NCI-H748 (cell line): ENCODE measurements at regions not wholly inside any gene's neighbourhood (a gene's known extent, or its start where the extent isn't known, plus 50 kb on each side); places are given as distances from the start of the nearest gene placed in this dataset.
"Not testable (repeated sequence)": the region's sequence is repeated elsewhere in the genome, so short reads cannot be mapped to it uniquely, and the experiment has no call there.

Experiments used
- DNase-seq: peaks from one replicate; lab custom pipeline; 2025; ENCODE audit not compliant: unreplicated experiment; lab: John Stamatoyannopoulos, UW

DNA sequence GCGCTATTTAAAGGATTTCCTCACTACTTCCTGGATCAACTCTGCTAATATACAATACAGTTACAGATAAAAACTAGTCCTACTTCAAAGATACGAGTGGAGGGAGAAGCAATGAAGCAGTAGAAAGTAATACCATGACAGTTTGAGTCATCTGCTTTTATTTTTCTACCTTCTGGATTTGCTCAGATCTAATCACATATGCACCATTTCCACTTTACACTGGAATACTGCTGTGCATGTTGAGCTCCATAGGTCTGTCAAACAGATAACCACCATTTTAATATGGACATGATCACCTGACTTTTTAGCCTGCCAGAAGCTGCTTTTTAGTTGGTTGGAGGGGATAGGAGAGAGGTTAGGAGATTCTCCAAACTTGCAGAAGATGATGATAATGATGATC lies 92.5 kb downstream of the MMUT start:
- DNase-seq = no peak

DNA sequence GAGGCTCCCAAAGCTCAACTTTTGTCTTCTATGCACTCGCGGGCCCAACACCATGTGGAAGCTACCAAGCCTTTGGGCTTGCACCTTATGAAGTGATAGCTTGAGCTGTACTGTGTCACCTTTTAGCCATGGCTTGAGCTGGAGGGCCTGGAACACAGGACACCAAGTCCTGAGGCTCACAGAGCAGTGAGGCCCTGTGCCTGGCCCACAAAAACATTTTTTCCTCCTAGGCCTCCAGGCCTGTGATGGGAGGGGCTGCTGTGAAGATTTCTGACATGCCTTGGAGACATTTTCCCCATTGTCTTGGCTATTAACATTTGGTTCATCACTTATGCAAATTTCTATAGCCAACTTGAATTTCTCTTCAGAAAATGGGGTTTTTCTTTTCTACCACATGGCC lies 96.5 kb downstream of the MMUT start:
- DNase-seq = no peak

DNA sequence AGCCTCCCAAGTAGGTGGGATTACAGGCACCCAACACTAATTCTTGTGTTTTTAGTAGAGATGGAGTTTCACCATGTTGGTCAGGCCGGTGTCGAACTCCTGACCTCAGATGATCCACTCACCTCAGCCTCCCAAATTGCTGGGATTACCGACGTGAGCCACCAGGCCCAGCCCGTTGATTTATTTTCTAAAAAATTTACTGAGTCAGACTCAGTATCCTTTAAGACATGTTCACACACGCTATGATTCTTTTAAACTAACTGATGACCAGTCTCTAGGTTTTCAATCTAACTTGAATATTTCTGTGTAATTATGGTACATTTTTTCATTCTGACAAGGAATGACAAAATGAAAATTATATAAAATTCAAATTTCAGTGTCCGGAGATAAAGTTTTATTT lies 114.5 kb downstream of the MMUT start:
- DNase-seq = no peak

DNA sequence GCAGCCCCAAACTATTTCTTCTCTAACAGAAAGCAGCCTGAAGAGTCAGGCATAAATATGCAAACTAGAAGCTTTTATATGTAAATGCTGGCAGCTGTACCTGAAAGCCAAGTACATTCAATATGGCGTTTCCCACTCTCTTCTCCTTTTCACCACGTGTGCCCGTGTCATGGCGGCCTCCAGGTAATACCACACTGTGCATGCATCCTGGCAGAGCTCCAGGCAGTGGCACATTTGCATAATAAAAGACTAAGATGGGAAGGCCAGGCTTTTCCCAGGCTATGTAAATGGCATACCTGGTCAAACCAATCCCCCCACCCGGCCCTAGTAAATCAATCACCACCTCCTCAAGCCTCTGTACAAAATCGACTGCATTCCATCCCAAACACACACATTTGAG lies 120.6 kb downstream of the MMUT start:
- peak; percentile 63 for DNase-seq

DNA sequence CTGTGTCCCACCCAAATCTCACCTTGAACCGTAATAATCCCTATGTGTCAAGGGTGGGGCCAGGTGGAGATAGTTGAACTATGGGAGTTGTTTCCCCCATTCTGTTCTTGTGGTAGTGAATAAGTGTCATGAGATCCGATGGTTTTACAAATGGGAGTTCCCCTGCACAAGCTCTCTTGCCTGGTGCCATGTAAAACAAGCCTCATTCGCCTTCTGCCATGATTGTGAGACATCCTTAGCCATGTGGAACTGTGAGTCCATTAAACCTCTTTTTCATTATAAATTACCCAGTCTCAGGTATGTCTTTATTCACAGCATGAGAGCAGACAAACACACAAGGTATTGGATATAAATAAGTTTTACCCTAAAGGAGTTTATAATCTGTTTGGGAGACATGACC lies 121.2 kb downstream of the MMUT start:
- no peak for DNase-seq

DNA sequence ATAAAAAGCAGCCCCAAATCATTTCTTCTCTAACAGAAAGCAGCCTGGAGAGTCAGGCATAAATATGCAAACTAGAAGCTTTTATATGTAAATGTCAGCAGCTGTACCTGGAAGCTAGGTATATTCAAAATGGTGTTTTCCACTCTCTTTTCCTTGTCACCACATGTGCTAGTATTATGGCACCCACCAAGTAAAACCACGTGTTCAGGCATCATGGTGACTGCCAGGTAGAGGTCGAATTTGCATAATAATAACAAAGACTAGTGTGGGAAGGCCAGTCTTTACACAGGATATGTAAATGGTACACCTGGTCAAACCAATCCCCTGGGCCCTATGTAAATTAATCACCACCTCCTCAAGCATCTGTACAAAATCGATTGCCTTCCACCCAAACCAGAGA lies 124.0 kb downstream of the MMUT start:
- no peak for DNase-seq

DNA sequence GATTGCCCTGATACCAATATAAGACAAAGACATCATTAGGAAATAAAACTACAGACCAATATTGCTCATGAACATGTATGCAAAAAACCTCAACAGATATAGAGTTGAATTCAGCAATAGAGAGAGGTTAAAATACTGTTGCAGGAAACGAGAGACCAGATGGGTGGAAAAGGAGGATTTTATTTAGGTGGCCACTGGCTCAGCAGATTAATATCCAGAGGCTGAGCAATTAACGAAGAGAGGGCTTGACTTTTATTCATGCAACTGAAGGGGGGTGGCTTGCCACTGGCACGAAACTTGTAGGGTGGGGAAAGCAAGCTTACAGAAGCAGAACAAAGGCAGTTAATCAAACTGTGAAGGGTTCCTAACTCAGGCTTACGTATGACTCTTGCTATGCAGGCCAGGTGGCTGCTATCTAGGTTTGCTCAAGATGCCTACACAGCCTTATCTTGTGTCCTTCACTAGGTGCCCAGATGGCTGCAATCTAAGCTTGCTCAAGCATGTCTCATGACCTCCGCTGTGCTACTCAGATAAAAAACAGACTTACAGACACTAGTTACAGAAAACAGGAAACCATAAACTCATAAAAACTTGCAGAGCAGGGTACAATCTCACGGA lies 126.4 kb downstream of the MMUT start:
- no peak for DNase-seq

DNA sequence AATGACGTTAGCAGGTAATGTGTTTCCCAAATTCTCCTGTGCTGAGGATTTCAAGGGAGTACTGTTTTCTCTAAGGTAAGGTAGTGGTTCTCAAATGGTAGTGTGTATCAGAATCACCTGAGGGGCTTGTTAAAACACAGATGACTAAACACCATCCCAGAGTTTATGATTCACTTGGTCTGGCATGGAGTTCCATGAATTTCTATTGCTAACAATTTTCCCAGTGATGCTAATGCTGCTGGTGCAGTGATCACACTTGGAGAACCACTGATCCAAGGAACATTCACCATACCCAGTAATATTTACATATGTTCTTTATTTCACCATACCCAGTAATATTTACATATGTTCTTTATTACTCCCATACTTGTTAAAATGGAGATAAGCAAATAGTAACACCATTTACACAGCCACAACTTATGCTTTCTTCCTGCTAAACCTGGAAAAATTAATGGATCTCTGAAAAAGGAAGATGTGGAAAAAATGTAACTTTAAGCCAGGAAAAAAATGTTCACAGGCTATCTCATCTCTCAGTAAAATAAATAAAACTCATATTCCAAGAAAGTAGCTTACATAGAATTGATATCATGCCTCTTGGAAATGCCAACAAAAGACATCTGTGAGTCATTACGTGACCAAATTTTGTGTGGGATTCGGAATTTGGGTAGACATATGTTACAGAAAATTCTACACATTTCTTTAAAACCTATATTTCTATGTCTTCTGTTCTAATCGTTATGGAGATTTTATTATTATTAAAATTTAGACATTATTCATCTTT lies 129.5 kb downstream of the MMUT start:
- no peak for DNase-seq

DNA sequence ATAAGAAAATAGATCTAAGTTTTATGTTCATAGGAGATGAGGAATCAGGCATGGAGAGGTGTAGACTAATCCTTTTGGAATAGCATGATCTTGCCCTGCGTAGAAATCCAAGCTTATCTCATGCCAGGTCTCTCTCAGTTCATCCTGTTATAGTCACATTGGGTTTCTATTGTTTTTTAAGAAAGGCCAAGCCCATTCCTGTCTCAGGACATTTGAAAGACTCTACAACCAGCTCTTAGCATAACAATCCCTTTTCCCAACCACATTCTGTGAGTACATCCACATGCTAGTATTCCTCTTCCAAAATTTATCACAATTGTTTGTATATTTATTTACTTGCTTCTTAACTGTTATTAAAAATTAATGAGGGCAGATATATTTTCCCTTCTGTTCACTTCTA lies 130.3 kb downstream of the MMUT start:
- DNase-seq = no peak

DNA sequence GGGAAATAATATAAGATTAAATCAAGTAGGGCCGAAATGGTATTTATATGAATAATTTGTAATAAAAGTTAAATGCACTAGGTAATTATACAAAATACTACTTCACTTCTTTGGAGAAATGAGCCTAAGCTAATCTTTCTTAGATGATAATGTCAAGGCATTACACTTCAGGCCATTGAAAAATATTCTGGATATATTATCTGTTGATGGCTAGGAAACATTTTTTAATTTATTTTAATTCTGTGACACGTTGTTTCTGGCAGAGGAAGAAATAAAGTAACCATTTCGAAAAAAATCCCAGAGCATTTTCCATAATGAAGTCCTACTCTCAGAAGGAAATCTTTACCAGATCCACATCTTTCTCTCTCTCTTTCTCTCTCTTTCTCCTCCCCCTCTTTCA lies 133.9 kb downstream of the MMUT start:
- no peak for DNase-seq

DNA sequence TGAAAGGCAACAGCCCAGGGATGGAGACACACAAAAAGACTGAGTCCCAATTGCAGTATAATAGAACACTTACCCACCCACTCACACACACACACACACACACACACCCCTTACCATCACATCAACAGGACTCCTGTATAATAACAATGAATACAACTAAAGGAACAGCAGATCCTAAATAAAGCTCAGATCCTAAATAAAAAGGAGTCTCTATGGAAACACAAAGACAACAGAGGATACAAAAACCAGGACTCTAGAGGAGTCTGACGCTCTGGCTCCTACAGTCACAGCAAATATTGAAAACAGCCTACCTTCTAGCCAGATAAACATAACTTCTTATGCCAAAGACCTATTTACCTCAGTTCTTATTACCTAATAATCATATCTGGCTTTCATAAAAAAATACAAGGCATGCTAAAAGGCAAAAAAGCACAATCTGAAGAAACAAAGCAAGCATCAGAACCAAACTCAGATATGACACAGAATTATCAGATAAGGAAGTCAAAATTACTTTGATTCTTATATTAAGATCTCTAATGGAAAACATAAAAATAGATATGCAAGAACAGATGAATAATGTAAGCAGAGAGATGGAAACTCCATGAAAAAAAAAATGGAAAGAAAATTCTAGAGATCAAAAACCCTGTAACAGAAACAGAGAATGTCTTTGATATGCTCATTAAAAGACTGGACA lies 134.9 kb downstream of the MMUT start:
- peak; percentile 81 for DNase-seq

DNA sequence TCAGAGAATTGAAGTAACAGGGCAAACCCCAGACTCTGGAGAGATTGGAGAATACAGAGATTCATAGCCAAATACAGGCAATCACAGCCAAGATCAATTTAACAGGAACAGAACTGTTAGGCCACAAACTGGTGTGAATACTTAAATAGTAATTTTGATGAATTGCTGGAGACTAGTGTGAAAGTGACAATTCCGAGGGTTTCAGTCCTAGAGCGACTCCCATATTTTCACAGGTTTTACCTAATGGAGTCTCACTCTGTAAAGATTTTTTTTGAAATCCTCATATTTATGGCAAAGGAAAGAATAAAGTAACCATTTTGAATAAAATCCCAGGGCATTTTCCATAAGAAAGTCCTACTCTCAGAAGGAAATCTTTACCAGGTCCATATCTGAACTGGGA lies 135.5 kb downstream of the MMUT start:
- no peak for DNase-seq

DNA sequence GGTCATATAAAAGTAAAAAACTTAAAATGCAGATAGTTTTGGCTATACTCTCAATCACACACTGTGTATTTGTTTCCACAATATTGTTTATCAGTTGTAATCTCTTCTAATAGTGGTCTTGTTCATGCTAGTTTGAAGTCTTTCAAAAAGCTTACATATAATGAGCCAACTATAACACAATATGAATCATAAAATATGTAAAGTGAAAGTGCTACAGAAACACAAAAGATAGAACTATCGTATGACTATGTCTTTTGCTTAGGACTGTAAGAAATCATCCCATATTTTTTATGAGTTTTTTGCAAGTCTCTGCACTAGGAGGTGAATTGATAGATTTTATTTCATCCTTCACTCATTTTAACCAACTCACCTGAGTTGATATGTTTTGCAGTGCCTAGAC lies 136.0 kb downstream of the MMUT start:
- no peak for DNase-seq

DNA sequence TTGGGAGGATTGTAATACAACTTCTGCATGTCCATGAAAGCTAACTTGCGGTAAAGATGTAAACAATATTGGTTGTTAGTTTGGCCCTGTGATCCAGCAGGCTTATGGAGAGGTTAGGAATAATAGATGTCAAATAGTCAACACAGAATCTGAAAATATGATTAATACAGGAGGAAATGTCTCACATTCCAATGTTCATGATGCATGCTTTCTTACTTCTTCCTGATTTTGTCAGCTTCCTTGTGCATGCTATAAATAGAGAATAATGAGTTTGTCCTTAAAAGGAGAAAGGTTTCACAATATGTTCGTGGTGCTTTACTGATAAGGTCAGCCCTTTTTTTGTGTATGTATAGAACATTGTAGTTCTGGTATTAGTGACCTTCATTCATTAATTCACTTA lies 136.7 kb downstream of the MMUT start:
- no peak for DNase-seq

DNA sequence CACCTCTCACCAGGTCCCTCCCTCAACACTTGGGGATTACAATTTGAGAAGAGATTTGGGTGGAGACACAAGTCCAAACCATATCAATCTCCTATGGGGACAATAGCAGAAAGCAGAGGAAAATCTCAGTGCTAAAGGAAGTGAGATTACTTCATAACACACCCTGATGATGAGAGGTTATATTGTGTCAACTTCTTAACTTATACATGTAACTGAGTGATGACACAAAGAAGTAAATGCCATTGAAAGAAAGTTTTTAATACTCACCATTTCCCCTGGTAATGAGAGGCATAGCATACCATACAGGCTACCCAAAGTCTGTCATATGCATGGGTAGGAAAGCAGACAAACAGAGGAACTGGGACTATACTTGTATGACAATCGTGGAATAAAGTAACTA lies 137.2 kb downstream of the MMUT start:
- no peak for DNase-seq

DNA sequence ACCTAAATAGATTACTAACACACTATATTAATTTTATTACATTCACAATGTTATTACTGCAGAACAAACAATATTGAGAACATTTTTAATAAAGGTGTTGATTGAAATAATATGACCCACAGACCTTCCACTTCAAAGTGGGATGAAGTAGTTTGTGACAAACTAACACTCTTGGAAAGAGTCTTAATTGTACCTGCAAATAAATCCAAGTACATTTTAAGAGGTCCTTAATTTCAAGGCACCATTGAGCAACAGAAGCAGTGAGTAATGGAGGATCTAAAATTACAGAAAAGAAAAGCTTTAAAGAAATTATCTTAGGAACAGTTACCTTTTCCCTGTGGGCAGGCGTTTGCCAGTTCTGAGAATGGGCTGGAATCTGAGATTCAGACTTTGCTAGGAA lies 140.2 kb downstream of the MMUT start:
- DNase-seq = no peak

DNA sequence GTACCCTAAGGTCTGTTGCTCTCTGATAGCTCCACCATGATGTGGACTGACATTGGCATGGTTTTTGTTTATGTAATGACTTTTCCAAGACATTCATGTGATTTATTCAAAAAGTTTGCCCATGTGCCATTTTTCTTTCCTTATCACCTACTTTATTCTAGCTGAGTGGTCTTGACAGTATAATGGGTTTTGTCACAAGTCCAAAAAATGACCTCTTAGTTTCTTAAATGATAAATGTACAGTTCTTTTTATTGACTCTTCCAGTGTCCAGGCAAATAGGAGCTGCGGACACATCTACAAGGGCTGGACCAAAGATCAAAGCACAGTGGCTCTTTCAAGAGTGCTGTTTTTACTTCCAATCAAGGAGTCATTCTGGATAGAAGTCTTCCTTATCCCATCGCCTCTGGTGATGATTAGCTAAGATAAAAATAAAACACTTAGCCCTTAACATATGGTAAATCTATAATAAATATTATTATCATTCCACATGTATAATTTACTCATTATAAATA lies 141.4 kb downstream of the MMUT start:
- DNase-seq = no peak

DNA sequence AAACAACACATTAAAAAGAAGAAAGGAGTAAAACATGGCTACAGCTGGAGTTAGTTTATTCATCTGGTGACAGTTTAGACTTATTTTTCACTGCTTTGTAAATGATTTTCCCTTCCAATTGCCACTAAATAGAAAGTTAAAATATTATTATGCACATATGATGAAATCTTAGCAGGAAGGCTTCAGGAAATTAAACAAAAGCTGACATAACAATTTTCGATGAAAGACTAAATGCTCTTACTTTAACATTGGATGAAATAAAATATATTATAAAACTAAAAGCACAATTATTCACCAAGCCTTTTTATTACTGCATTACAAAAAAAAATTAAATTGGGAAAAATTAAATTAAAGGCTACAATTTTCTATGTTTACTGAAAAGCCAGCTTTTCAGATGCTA lies 158.0 kb downstream of the MMUT start:
- DNase-seq = no peak

DNA sequence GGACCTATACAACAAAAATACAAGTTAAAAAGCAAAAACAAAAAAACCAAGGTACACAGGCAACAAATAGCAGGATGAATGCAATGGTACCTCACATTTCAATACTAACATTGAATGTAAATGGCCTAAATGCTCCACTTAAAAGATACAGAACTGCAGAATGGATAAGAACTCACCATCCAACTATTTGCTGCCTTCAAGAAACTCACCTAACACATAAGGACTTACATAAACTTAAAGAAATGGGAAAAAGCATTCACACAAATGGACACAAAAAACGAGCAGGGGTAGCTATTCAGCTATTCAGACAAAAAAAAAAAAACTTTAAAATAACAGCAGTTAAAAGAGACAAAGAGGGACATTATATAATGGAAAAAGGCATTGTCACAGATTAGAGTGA lies 158.7 kb downstream of the MMUT start:
- DNase-seq = not testable (repeated sequence)

DNA sequence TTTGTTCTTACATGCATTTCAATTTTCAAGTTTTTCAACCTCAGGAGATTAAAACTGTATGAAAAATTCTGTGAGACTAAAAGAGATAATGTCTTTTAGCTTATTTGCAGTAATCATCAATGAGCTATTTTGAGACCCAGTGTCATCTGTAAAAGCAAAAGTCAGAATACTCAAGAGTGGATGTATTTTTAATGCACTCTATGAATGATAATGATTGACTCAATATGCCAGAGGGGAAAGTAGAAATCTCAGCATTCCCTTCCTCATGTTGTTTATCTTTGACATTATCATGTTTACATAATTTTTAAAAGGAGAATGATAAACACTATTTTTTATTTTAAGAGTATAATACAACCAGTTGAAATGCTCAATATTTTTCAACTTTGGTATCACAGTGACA lies 162.1 kb downstream of the MMUT start:
- DNase-seq = no peak

DNA sequence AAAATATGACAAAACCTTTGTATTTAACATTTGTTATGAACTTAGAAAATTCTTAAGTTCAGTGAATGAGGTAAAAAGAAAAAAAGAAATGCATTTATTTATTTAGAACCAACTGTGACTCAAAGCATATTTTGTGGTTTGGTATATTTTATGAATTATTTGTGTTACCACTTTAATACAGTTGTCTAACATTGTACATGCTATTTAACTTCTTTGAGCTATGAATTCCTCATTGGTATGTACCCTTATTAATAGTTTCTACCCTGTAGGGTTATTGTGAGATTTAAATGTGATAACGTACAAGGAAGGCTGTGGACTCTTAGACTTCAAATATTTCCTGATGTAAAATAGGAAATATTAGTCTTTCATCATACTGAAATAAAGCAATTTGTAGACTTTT lies 162.6 kb downstream of the MMUT start:
- no peak for DNase-seq

DNA sequence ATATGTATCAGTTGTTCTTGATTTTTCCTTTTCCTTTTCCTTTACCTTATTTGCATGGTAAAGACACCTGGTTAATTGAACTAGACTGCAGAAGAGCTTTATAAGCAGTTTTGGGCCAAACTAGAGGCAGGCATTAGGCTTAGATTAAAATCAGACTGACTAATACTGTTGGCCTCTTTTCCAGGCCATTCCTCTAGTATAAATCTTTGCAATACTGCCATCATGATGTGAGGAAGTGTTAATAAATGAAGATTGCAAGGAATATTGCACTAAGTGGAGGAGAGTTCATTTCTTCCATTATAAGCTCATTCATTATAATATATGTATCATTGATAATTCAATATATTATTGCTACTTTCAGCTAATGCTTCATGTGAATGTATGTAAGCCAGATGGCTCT lies 163.8 kb downstream of the MMUT start:
- DNase-seq = no peak
